DOHH2 (cell line): ENCODE measurements at regions not wholly inside any gene's neighbourhood (a gene's known extent, or its start where the extent isn't known, plus 50 kb on each side); places are given as distances from the start of the nearest gene placed in this dataset.

ENCODE experiments used
- EZH2phosphoT487 ChIP-seq: fragments of 200-600 bp; sonication (generic); IDR thresholded peaks from 2 replicates; pipeline ENCODE4 v1.6.1; 2017; ENCODE audit warnings: borderline replicate concordance, mild to moderate bottlenecking, antibody characterized with exemption, low read length, moderate library complexity, mixed read lengths
- TF ChIP-seq, protein P1 (sequence below): fragments of 200-600 bp; sonication (generic); IDR thresholded peaks from one replicate; pipeline ENCODE4 v1.5.1; 2014; ENCODE audit warnings: antibody characterized with exemption, mild to moderate bottlenecking, low read depth, low read length; ENCODE audit not compliant: poor library complexity, severe bottlenecking

DNA sequence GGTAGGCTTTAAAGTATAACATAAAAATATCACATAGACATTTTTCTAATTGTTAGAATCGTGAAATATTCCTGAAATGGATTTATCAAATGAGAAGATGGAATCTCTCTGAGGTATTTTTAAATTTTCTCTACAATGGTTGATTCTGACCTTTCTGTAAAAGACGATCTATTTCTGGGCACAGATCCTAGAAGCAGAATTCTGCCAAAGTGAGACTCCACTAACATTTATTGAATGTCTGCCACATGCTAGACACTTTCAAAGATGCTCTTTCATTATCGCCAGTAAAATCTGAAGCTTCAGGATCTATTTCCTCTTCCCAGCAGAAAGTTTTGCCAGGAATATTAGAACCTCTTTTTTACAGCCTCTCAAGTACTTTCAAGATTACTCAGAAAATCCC lies 64.1 kb upstream of the TMEM45B start:
- TF ChIP-seq EZH2phosphoT487: no peak
- TF ChIP-seq, protein P1, sequence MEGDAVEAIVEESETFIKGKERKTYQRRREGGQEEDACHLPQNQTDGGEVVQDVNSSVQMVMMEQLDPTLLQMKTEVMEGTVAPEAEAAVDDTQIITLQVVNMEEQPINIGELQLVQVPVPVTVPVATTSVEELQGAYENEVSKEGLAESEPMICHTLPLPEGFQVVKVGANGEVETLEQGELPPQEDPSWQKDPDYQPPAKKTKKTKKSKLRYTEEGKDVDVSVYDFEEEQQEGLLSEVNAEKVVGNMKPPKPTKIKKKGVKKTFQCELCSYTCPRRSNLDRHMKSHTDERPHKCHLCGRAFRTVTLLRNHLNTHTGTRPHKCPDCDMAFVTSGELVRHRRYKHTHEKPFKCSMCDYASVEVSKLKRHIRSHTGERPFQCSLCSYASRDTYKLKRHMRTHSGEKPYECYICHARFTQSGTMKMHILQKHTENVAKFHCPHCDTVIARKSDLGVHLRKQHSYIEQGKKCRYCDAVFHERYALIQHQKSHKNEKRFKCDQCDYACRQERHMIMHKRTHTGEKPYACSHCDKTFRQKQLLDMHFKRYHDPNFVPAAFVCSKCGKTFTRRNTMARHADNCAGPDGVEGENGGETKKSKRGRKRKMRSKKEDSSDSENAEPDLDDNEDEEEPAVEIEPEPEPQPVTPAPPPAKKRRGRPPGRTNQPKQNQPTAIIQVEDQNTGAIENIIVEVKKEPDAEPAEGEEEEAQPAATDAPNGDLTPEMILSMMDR: no peak
